H1 (cell line): ENCODE measurements at regions not wholly inside any gene's neighbourhood (a gene's known extent, or its start where the extent isn't known, plus 50 kb on each side); places are given as distances from the start of the nearest gene placed in this dataset.

ENCODE experiments used
- CTCF ChIA-PET: fragments of 300-600 bp; sonication (Branson Sonifier 250); formaldehyde crosslinking; loops from one replicate; lab custom pipeline; 2021; ENCODE audit not compliant: partially characterized antibody; lab: Charles Lee
- POLR2A ChIA-PET: fragments of 300-600 bp; sonication (Branson Sonifier 250); formaldehyde crosslinking; loops from one replicate; lab custom pipeline; 2021; ENCODE audit warnings: inconsistent platforms; ENCODE audit not compliant: partially characterized antibody; lab: Charles Lee
- DNase-seq, 2 experiments: peaks; one replicate each; pipeline versions ENCODE4 v3.0.0 to v3.0.0-alpha.2; 2010 to 2022; ENCODE audit warnings: low spot score in 2 of 2, low read depth in 1 of 2, mixed read lengths in 1 of 2
- FAIRE-seq: peaks from 2 replicates; lab custom pipeline; 2011; peaks lifted over from hg19 to GRCh38; lab: Jason Lieb, UNC
- H2AFZ ChIP-seq: 2 replicates; pipeline ENCODE4 v1.8.1; 2012; ENCODE audit warnings: low read length, inconsistent platforms
- H2AK5ac ChIP-seq: 2 replicates; pipeline ENCODE4 v1.6.1; 2013; ENCODE audit warnings: low read depth, low read length
- H2BK120ac ChIP-seq: replicated peaks from 2 replicates; pipeline ENCODE3; 2013; ENCODE audit warnings: low read depth, low read length, inconsistent platforms
- H2BK12ac ChIP-seq: 2 replicates; pipeline ENCODE4 v1.6.1; 2013; ENCODE audit warnings: low read depth, low read length
- H2BK15ac ChIP-seq: 2 replicates; pipeline ENCODE4 v1.6.1; 2013; ENCODE audit warnings: low read length
- H2BK20ac ChIP-seq: 2 replicates; pipeline ENCODE4 v1.6.1; 2013; ENCODE audit warnings: low read length
- H2BK5ac ChIP-seq: 2 replicates; pipeline ENCODE4 v1.6.1; 2013; ENCODE audit warnings: low read depth, low read length
- H3K14ac ChIP-seq: 2 replicates; pipeline ENCODE4 v1.6.1; 2013; ENCODE audit warnings: inconsistent platforms; ENCODE audit not compliant: insufficient read length
- H3K18ac ChIP-seq: 2 replicates; pipeline ENCODE4 v1.6.1; 2013; ENCODE audit warnings: low read length; ENCODE audit errors: extremely low read depth
- H3K23ac ChIP-seq: 2 replicates; pipeline ENCODE4 v1.6.1; 2013; ENCODE audit warnings: inconsistent platforms; ENCODE audit not compliant: insufficient read length
- H3K23me2 ChIP-seq: 2 replicates; pipeline ENCODE4 v1.6.1; 2013; ENCODE audit warnings: low read depth, low read length
- H3K27ac ChIP-seq: 2 replicates; pipeline ENCODE4 v1.6.1; 2011; ENCODE audit warnings: low read depth, low read length, inconsistent platforms
- H3K27me3 ChIP-seq, 4 experiments: replicated peaks in 1 of 4; 1 replicate in 1 of 4; 2 replicates in 3 of 4; pipeline versions ENCODE4 v1.6.1 to v1.8.1; 2011 to 2013; ENCODE audit warnings: low read length in 3 of 4, mild to moderate bottlenecking in 3 of 4, inconsistent platforms in 2 of 4, mixed read lengths in 2 of 4, moderate library complexity in 1 of 4; ENCODE audit not compliant: control insufficient read depth in 3 of 4, insufficient read depth in 3 of 4; ENCODE audit errors: extremely low read depth in 1 of 4
- H3K36me3 ChIP-seq, 4 experiments: 2 replicates each; pipeline versions ENCODE4 v1.6.1 to v1.8.1; 2011 to 2013; ENCODE audit warnings: mild to moderate bottlenecking in 4 of 4, low read length in 3 of 4, moderate library complexity in 2 of 4, control low read depth in 1 of 4, inconsistent platforms in 1 of 4; ENCODE audit not compliant: insufficient read depth in 4 of 4, control insufficient read depth in 2 of 4
- H3K4ac ChIP-seq: replicated peaks from 2 replicates; pipeline ENCODE3; 2013; ENCODE audit warnings: low read length, low read depth, mixed read lengths, inconsistent platforms; ENCODE audit not compliant: insufficient read length
- H3K4me1 ChIP-seq, 4 experiments: replicated peaks in 1 of 4; 1 replicate in 1 of 4; 2 replicates in 3 of 4; pipeline versions ENCODE4 v1.6.1 to v1.8.1; 2011 to 2013; ENCODE audit warnings: low read length in 3 of 4, inconsistent platforms in 2 of 4, mixed read lengths in 1 of 4; ENCODE audit not compliant: insufficient read depth in 4 of 4, control insufficient read depth in 3 of 4
- H3K4me2 ChIP-seq, 2 experiments: 2 replicates each; pipeline versions ENCODE4 v1.6.1 to v1.8.1; 2011 to 2013; ENCODE audit warnings: low read depth in 2 of 2, low read length in 2 of 2, control low read depth in 1 of 2, inconsistent platforms in 1 of 2, mild to moderate bottlenecking in 1 of 2; ENCODE audit not compliant: insufficient read depth in 1 of 2
- H3K4me3 ChIP-seq, 4 experiments: fragments of 200-600, 300-600 bp in 1 of 4; sonication (generic), shearing (Covaris generic), sonication (Bioruptor Twin) in 1 of 4; 2 replicates each; pipeline versions ENCODE4 v1.5.1 to v1.8.1; 2011 to 2016; ENCODE audit warnings: low read length in 4 of 4, low read depth in 3 of 4, control low read depth in 2 of 4, inconsistent platforms in 2 of 4, mild to moderate bottlenecking in 2 of 4, mixed read lengths in 1 of 4, moderate library complexity in 1 of 4; ENCODE audit not compliant: insufficient read depth in 2 of 4; ENCODE audit errors: extremely low read depth in 1 of 4
- H3K56ac ChIP-seq: replicated peaks from 2 replicates; pipeline ENCODE3; 2013; ENCODE audit warnings: low read depth, mild to moderate bottlenecking, mixed read lengths, low read length, inconsistent platforms; ENCODE audit not compliant: insufficient read length
- H3K79me1 ChIP-seq: 2 replicates; pipeline ENCODE4 v1.6.1; 2013; ENCODE audit warnings: low read depth, low read length, control low read depth
- H3K79me2 ChIP-seq, 2 experiments: 2 replicates each; pipeline versions ENCODE4 v1.6.1 to v1.8.1; 2012 to 2013; ENCODE audit warnings: low read length in 2 of 2, mild to moderate bottlenecking in 2 of 2, inconsistent platforms in 1 of 2; ENCODE audit not compliant: insufficient read depth in 2 of 2, control insufficient read depth in 1 of 2
- H3K9ac ChIP-seq, 4 experiments: replicated peaks in 1 of 4; 1 replicate in 1 of 4; 2 replicates in 3 of 4; pipeline versions ENCODE4 v1.6.1 to v1.8.1; 2011 to 2013; ENCODE audit warnings: low read depth in 3 of 4, low read length in 3 of 4, control low read depth in 2 of 4, mild to moderate bottlenecking in 2 of 4, moderate library complexity in 2 of 4, inconsistent platforms in 1 of 4; ENCODE audit errors: extremely low read depth in 1 of 4
- H3K9me3 ChIP-seq, 2 experiments: 2 replicates each; pipeline versions ENCODE4 v1.6.1 to v1.8.1; 2012 to 2013; ENCODE audit warnings: mild to moderate bottlenecking in 2 of 2, moderate library complexity in 2 of 2, control low read depth in 1 of 2, inconsistent platforms in 1 of 2, low read depth in 1 of 2, low read length in 1 of 2, mixed read lengths in 1 of 2; ENCODE audit not compliant: insufficient read depth in 2 of 2
- H4K20me1 ChIP-seq, 2 experiments: replicated peaks in 1 of 2; 2 replicates each; pipeline versions ENCODE3 to v1.8.1; 2011 to 2013; ENCODE audit warnings: inconsistent platforms in 2 of 2, low read length in 2 of 2, mild to moderate bottlenecking in 1 of 2; ENCODE audit not compliant: insufficient read depth in 2 of 2, control insufficient read depth in 1 of 2
- H4K5ac ChIP-seq: 2 replicates; pipeline ENCODE4 v1.6.1; 2013; ENCODE audit warnings: low read length, low read depth, mixed read lengths, inconsistent platforms; ENCODE audit not compliant: insufficient read length
- H4K8ac ChIP-seq: 2 replicates; pipeline ENCODE4 v1.8.0; 2013; ENCODE audit warnings: mild to moderate bottlenecking, moderate library complexity, low read length, inconsistent platforms; ENCODE audit not compliant: insufficient read depth; ENCODE audit errors: extremely low read depth
- H4K91ac ChIP-seq: replicated peaks from 2 replicates; pipeline ENCODE3; 2013; ENCODE audit warnings: low read length, mixed read lengths, inconsistent platforms; ENCODE audit not compliant: insufficient read length
- NANOG ChIP-seq: IDR thresholded peaks from 2 replicates; pipeline ENCODE4 v1.6.1; 2011; ENCODE audit warnings: low read length, low read depth, mild to moderate bottlenecking, inconsistent platforms; ENCODE audit not compliant: insufficient read depth, poor library complexity, severe bottlenecking
- WGBS, 2 experiments: shearing (Covaris generic) in 1 of 2; methylation state at CpG; one replicate each; pipeline versions ENCODE4 v1.1.6 to v1.1.7; 2013 to 2015; ENCODE audit warnings: low lambda C conversion rate in 2 of 2, mixed read lengths in 2 of 2, inconsistent platforms in 1 of 2, low coverage in 1 of 2, missing lambda C conversion rate in 1 of 2; ENCODE audit not compliant: insufficient replicate concordance in 2 of 2, insufficient coverage in 1 of 2, insufficient read length in 1 of 2; ENCODE audit errors: extremely low coverage in 1 of 2, missing lambda C conversion rate in 1 of 2; 5-methylcytosine and 5-hydroxymethylcytosine counted together

- Histone ChIP-seq H3K56ac (no peak overlapping the region), H2BK12ac (no peak overlapping the region), H4K5ac (no peak overlapping the region), H3K23ac (no peak overlapping the region), H4K20me1 (no peaks in the 10 kb centered on the region), H2AFZ (no peak overlapping the region), H3K4me1 (no peaks in the 10 kb centered on the region), H3K79me1 (no peaks in the 10 kb centered on the region), H2AK5ac (no peak overlapping the region), H3K9ac (no peak overlapping the region), H3K27ac (no peak overlapping the region), H2BK120ac (no peak overlapping the region), H2BK15ac (no peak overlapping the region), H3K4me2 (no peak overlapping the region), H3K9me3 (no peaks in the 10 kb centered on the region), H3K4me3 (no peak overlapping the region), H2BK20ac (no peak overlapping the region), H3K27me3 (no peaks in the 10 kb centered on the region), H2BK5ac (no peak overlapping the region), H3K14ac (no peak overlapping the region), H3K23me2 (no peaks in the 10 kb centered on the region), H3K18ac (no peak overlapping the region), H4K91ac (no peak overlapping the region), H4K8ac (no peak overlapping the region), H3K4ac (no peak overlapping the region), H3K79me2 (no peaks in the 10 kb centered on the region), H3K36me3 (no peaks in the 10 kb centered on the region)
- CTCF ChIA-PET = interaction anchor here (1.0 to 1.1 kb wide), 2 partner anchors 13 to 58 kb away, joined by 3 read pairs; no protein-coding TSS in a partner anchor
- FAIRE-seq (no peak), DNase-seq (no peak)
- POLR2A ChIA-PET = no interaction called here
- WGBS, 2 experiments = 86% methylated on average over 2 of the region's 2 CpGs; no CpG with 5 or more reads in 1 of the 2 experiments
- TF ChIP-seq NANOG = no peak
Observed at GRCh38 chr4:176011529-176011928, 54.1 kb upstream of the WDR17 start.
